Sigmoid colon (tissue), 6 donors: ENCODE measurements at regions not wholly inside any gene's neighbourhood (a gene's known extent, or its start where the extent isn't known, plus 50 kb on each side); places are given as distances from the start of the nearest gene placed in this dataset.
"Not testable (repeated sequence)": the region's sequence is repeated elsewhere in the genome, so short reads cannot be mapped to it uniquely, and the experiment has no call there.

Experiments
- DNase-seq: peaks from one replicate; pipeline ENCODE4 v3.0.0-alpha.2; 2019
- H3K27ac ChIP-seq, 4 donors: fragments of 200-600 bp; sonication (generic); one replicate each; pipeline ENCODE4 v1.5.1; 2016 to 2019; ENCODE audit warnings: mild to moderate bottlenecking in 1 of 4
- H3K27me3 ChIP-seq, 3 donors: fragments of 200-600 bp; sonication (generic); one replicate each; pipeline ENCODE4 v1.5.1; 2019; ENCODE audit warnings: mild to moderate bottlenecking in 1 of 3
- H3K36me3 ChIP-seq, 4 donors: fragments of 200-600 bp; sonication (generic); one replicate each; pipeline ENCODE4 v1.5.1; 2016 to 2019
- H3K4me1 ChIP-seq, 4 donors: fragments of 200-600 bp; sonication (generic); one replicate each; pipeline ENCODE4 v1.5.1; 2017 to 2019
- H3K4me3 ChIP-seq, 4 donors: fragments of 200-600 bp; sonication (generic); one replicate each; pipeline ENCODE4 v1.5.1; 2017 to 2019; ENCODE audit warnings: mild to moderate bottlenecking in 2 of 4, moderate library complexity in 1 of 4
- H3K9me3 ChIP-seq, 4 donors: fragments of 200-600 bp in 3 of 4; sonication (generic) in 3 of 4; one replicate each; pipeline versions ENCODE4 v1.5.1 to v1.6.1; 2013 to 2019
- CTCF ChIP-seq, 4 experiments: fragments of 450-650 bp in 3 of 4; fragments of 200-600 bp in 1 of 4; IDR thresholded peaks; one replicate each; pipeline ENCODE4 v1.5.1; 2016 to 2019; ENCODE audit warnings: antibody characterized with exemption in 4 of 4, mild to moderate bottlenecking in 3 of 4, moderate library complexity in 2 of 4
- EP300 ChIP-seq, 4 donors: sonication (generic); formaldehyde crosslinking; IDR thresholded peaks; one replicate each; pipeline ENCODE4 v1.6.1; 2017; ENCODE audit warnings: antibody characterized with exemption in 4 of 4
- POLR2A ChIP-seq, 2 donors: fragments of 450-650 bp; IDR thresholded peaks; one replicate each; pipeline ENCODE4 v1.6.1; 2016; ENCODE audit warnings: antibody characterized with exemption in 2 of 2, mild to moderate bottlenecking in 2 of 2, moderate library complexity in 2 of 2
- POLR2AphosphoS5 ChIP-seq, 4 donors: sonication (generic); formaldehyde crosslinking; IDR thresholded peaks; one replicate each; pipeline ENCODE4 v1.6.1; 2017; ENCODE audit warnings: antibody characterized with exemption in 4 of 4
- WGBS, 2 donors: extraction: QIAGEN DNeasy Blood & Tissue Kit; methylation state at CpG; one replicate each; pipeline ENCODE4 v1.1.7; 2013; 5-methylcytosine and 5-hydroxymethylcytosine counted together
- intact Hi-C: fragments of 100-400 bp; cut with DNase I; formaldehyde crosslinking; loops from one replicate; pipeline ENCODE4 v1.15.1; 2023
- donor health status: healthy with polysubstance abuse.
- donor health status: healthy.

GRCh38 chr7:108660465-108660864, 90.8 kb downstream of the DNAJB9 start:
- Histone ChIP-seq H3K36me3 (no peaks in the 10 kb centered on the region), H3K4me1 (peaks cover 0 to 12% (median 4%) of the 10 kb centered on the region in 4 donors), H3K27ac (no peak overlapping the region), H3K4me3 (no peak overlapping the region), H3K9me3 (no peaks in the 10 kb centered on the region), H3K27me3 (no peaks in the 10 kb centered on the region)
- intact Hi-C loops, result no loop called here
- no peak for DNase-seq
- WGBS, 2 donors, result 56 to 66% methylated on average over 3 of the region's 3 CpGs
- TF ChIP-seq POLR2AphosphoS5 (IDR thresholded peaks at IDR 0.05) (no peak), POLR2A (IDR thresholded peaks at IDR 0.05) (no peak), CTCF (IDR thresholded peaks at IDR 0.05) (no peak), EP300 (IDR thresholded peaks at IDR 0.05) (no peak)

- H3K27ac ChIP-seq, result no peak overlapping the region
- H3K27me3 ChIP-seq, result no peaks in the 10 kb centered on the region
- no peaks in the 10 kb centered on the region for H3K9me3 ChIP-seq
- intact Hi-C loops, result no loop called here
- no peaks in the 10 kb centered on the region for H3K36me3 ChIP-seq
- no peak overlapping the region for H3K4me3 ChIP-seq
- H3K4me1 ChIP-seq, result peaks cover 0 to 12% (median 4%) of the 10 kb centered on the region in 4 donors
- no peak for DNase-seq
- TF ChIP-seq CTCF (IDR thresholded peaks at IDR 0.05), result no peak
- no peak for TF ChIP-seq POLR2AphosphoS5 (IDR thresholded peaks at IDR 0.05)
- no peak for TF ChIP-seq POLR2A (IDR thresholded peaks at IDR 0.05)
- no peak for TF ChIP-seq EP300 (IDR thresholded peaks at IDR 0.05)
- WGBS, 2 donors, result 65 to 72% methylated on average over 4 of the region's 4 CpGs
These were observed 93.2 kb downstream of the DNAJB9 start for GRCh38 chr7:108662783-108663362.

- H3K27ac ChIP-seq, result no peak overlapping the region
- no peak overlapping the region for H3K4me3 ChIP-seq
- no peaks in the 10 kb centered on the region for H3K36me3 ChIP-seq
- no peak for TF ChIP-seq POLR2A (IDR thresholded peaks at IDR 0.05)
- H3K9me3 ChIP-seq, result no peaks in the 10 kb centered on the region
- H3K27me3 ChIP-seq, result no peaks in the 10 kb centered on the region
- intact Hi-C loops, result no loop called here
- WGBS, 2 donors, result 86 to 93% methylated on average over 3 of the region's 3 CpGs
- no peak for DNase-seq
- peaks cover 0 to 12% (median 4%) of the 10 kb centered on the region in 4 donors for H3K4me1 ChIP-seq
These were observed 94.0 kb downstream of the DNAJB9 start for GRCh38 chr7:108663701-108664100.

GRCh38 chr7:108667216-108667615, 97.5 kb downstream of the DNAJB9 start:
- Histone ChIP-seq H3K27ac (no peak overlapping the region), H3K4me3 (no peak overlapping the region), H3K9me3 (peaks cover 0 to 3% (median 0%) of the 10 kb centered on the region in 4 donors), H3K4me1 (no peaks in the 10 kb centered on the region), H3K27me3 (no peaks in the 10 kb centered on the region), H3K36me3 (no peaks in the 10 kb centered on the region)
- TF ChIP-seq POLR2A (IDR thresholded peaks at IDR 0.05), result no peak
- TF ChIP-seq EP300 (IDR thresholded peaks at IDR 0.05), result no peak
- TF ChIP-seq CTCF (IDR thresholded peaks at IDR 0.05), result no peak
- TF ChIP-seq POLR2AphosphoS5 (IDR thresholded peaks at IDR 0.05), result no peak
- intact Hi-C loops, result no loop called here
- 48 to 61% methylated on average over 2 of the region's 2 CpGs for WGBS, 2 donors
- DNase-seq, result no peak

GRCh38 chr7:108669958-108670357, 100.3 kb downstream of the DNAJB9 start:
- H3K4me3 ChIP-seq, result no peak overlapping the region
- no peaks in the 10 kb centered on the region for H3K4me1 ChIP-seq
- no peaks in the 10 kb centered on the region for H3K27me3 ChIP-seq
- no peaks in the 10 kb centered on the region for H3K36me3 ChIP-seq
- peaks cover 0 to 3% (median 0%) of the 10 kb centered on the region in 4 donors for H3K9me3 ChIP-seq
- TF ChIP-seq EP300 (IDR thresholded peaks at IDR 0.05), result no peak
- no peak for TF ChIP-seq POLR2A (IDR thresholded peaks at IDR 0.05)
- TF ChIP-seq POLR2AphosphoS5 (IDR thresholded peaks at IDR 0.05), result no peak
- no peak for TF ChIP-seq CTCF (IDR thresholded peaks at IDR 0.05)
- intact Hi-C loops, result no loop called here
- DNase-seq, result no peak
- H3K27ac ChIP-seq, result no peak overlapping the region

- H3K4me3 ChIP-seq, DNase-seq, intact Hi-C loops, H3K9me3 ChIP-seq, H3K27ac ChIP-seq, H3K4me1 ChIP-seq, H3K27me3 ChIP-seq, H3K36me3 ChIP-seq: not testable (repeated sequence)
- 69 to 92% methylated on average over 3 of the region's 3 CpGs for WGBS, 2 donors
These were observed 104.0 kb downstream of the DNAJB9 start for GRCh38 chr7:108673699-108674098.
